GM13976 (cell line): ENCODE measurements at regions not wholly inside any gene's neighbourhood (a gene's known extent, or its start where the extent isn't known, plus 50 kb on each side); places are given as distances from the start of the nearest gene placed in this dataset.
"Not testable (repeated sequence)": the region's sequence is repeated elsewhere in the genome, so short reads cannot be mapped to it uniquely, and the experiment has no call there.

Source experiments
- DNase-seq: peaks from one replicate; pipeline ENCODE4 v3.0.0; 2012; ENCODE audit warnings: low spot score
- CTCF ChIP-seq: IDR thresholded peaks from 2 replicates; pipeline ENCODE4 v1.5.1; 2012; ENCODE audit warnings: borderline replicate concordance, mild to moderate bottlenecking; ENCODE audit not compliant: insufficient read depth; ENCODE audit errors: extremely low read depth, missing control alignments, control extremely low read depth
- in situ Hi-C: fragments of 300-500 bp; cut with MboI; formaldehyde crosslinking; loops from one replicate; pipeline ENCODE4 v1.12.0; 2022; ENCODE audit warnings: low sequenced_read_pairs, mixed read lengths, inconsistent platforms; ENCODE audit not compliant: unreplicated experiment

DNA sequence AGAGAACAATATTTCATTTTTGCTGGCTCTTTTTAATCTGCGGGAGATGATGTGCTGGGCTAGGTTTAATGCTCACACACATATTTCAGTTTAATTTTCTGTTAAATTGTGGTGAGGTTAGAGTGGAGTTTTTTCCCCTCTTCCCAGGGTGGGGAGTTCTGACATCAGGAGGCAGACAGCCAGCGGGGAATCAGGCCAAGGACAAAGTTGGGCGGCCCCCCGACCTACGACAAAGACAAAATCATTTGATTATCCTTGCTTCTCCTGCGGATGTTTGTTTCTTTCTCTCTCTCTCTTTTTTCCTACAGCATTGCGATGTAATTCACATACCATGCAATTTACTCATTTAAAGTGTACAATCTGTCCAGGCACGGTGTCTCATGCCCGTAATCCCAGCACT is 295.9 kb downstream of the NPIPA7 start:
- in situ Hi-C loops, DNase-seq: not testable (repeated sequence)

- in situ Hi-C loops, DNase-seq: not testable (repeated sequence)
Observed at GRCh38 chr16:16721849-16722248, 342.9 kb downstream of the NPIPA7 start.

- DNase-seq, in situ Hi-C loops: not testable (repeated sequence)
Observed at GRCh38 chr16:16722666-16723065, 343.7 kb downstream of the NPIPA7 start.

GRCh38 chr16:16723819-16724519 is 345.0 kb downstream of the NPIPA7 start:
- DNase-seq, in situ Hi-C loops: not testable (repeated sequence)

DNA sequence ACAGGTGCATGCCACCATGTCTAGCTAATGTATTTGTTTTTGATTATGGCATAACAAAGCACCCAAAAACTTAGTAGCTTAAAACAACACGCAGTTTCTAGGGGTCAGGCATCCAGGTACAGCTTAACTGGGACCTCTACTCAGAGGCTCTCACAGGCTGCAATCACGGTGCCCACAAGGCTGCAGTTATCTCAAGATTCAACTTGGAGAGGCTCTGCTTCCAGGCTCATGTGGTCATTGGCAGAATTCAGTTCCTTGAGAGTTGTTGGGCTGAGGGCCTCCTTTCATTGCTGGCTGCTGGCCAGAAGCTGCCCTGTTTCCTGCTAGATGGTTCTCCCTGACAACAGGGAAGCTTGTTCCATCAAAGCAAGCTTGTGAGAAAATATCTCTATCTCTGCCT is 348.1 kb downstream of the NPIPA7 start:
- in situ Hi-C loops, DNase-seq: not testable (repeated sequence)

- DNase-seq, in situ Hi-C loops: not testable (repeated sequence)
Observed at GRCh38 chr16:16742573-16742972, 363.6 kb downstream of the NPIPA7 start.

GRCh38 chr16:16754992-16755667 is 376.2 kb downstream of the NPIPA7 start:
- in situ Hi-C loops, DNase-seq: not testable (repeated sequence)

GRCh38 chr16:16763449-16763848 is 384.5 kb downstream of the NPIPA7 start:
- in situ Hi-C loops = no loop called here
- TF ChIP-seq CTCF = no peak
- no peak for DNase-seq

GRCh38 chr16:16770717-16771116 is 391.8 kb downstream of the NPIPA7 start:
- in situ Hi-C loops, DNase-seq: not testable (repeated sequence)

DNA sequence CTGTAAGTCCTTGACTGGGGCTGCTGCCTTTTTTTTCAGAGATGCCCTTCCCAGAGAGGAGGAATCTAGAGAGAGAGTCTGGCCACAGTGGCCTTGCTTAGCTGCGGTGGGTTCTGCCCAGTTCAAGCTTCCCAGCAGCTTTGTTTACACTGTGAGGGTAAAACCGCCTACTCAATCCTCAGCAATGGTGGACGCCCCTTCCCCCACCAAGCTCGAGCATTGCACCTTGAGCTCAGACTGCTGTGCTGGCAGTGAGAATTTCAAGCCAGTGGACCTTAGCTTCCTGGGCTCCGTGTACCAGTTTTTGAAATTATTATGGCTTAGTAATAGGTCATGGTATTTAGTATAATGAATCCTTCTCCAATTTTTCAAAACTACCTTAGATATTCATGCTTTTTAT is 395.4 kb downstream of the NPIPA7 start:
- TF ChIP-seq CTCF = no peak
- in situ Hi-C loops = no loop called here
- no peak for DNase-seq

DNA sequence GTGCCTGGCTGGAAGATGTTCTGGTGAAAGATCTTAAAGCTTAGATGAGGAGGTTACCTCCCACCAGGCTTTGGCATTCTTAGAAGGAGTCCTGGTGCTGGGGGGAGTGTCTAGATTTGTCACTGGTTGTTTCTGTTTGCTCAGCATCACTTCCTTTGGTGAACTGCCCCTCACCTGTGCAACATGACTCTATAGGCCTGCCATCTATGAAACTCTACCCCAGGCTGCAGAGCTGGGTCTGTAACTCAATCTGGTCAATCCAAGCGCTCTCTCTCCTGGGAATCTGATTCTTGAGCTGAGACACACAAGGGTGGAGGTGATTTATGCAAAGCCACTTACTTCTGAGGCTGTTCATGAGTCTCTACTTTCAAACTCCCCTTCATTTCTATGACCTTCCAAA is 399.4 kb downstream of the NPIPA7 start:
- DNase-seq = no peak
- TF ChIP-seq CTCF = no peak
- in situ Hi-C loops = loop anchor here (25.0 kb wide), 1 partner anchor 109 kb away; no protein-coding TSS in a partner anchor
